Activated B cell treated with CpG ODN at 0.5 μM for 24 hours (primary cell): ENCODE measurements at regions not wholly inside any gene's neighbourhood (a gene's known extent, or its start where the extent isn't known, plus 50 kb on each side); places are given as distances from the start of the nearest gene placed in this dataset.
"Not testable (repeated sequence)": the region's sequence is repeated elsewhere in the genome, so short reads cannot be mapped to it uniquely, and the experiment has no call there.

Source experiments
- ATAC-seq: fragments of 200-7000 bp; cut with Tn5 transposase; one replicate; pipeline ENCODE4 v1.10.0; 2021; ENCODE audit warnings: low read depth, mild to moderate bottlenecking, moderate library complexity
- CTCF ChIA-PET: fragments of 350-600 bp; sonication (Branson Sonifier 250); formaldehyde crosslinking; loops from one replicate; lab custom pipeline; 2021; ENCODE audit warnings: antibody characterized with exemption; lab: Charles Lee
- POLR2A ChIA-PET: fragments of 350-600 bp; sonication (Branson Sonifier 250); formaldehyde crosslinking; loops from one replicate; lab custom pipeline; 2021; ENCODE audit warnings: antibody characterized with exemption; lab: Charles Lee
- DNase-seq: peaks from one replicate; pipeline ENCODE4 v3.0.0; 2022
- H3K27ac Mint-ChIP-seq: one replicate; pipeline ENCODE4 v1.8.0; 2020; ENCODE audit warnings: mixed read lengths
- H3K27me3 Mint-ChIP-seq: one replicate; pipeline ENCODE4 v1.8.0; 2021; ENCODE audit warnings: mixed read lengths
- H3K36me3 Mint-ChIP-seq: one replicate; pipeline ENCODE4 v1.8.0; 2021; ENCODE audit warnings: low read depth, mixed read lengths
- H3K4me1 Mint-ChIP-seq: one replicate; pipeline ENCODE4 v1.8.0; 2021; ENCODE audit warnings: mixed read lengths
- H3K4me3 Mint-ChIP-seq: one replicate; pipeline ENCODE4 v1.8.0; 2020; ENCODE audit warnings: mild to moderate bottlenecking, mixed read lengths
- H3K9me3 Mint-ChIP-seq: one replicate; pipeline ENCODE4 v1.8.0; 2020; ENCODE audit warnings: mixed read lengths
- intact Hi-C: fragments of 100-400 bp; cut with micrococcal nuclease; formaldehyde crosslinking; loops from one replicate; pipeline ENCODE4 v1.15.1; 2024
- TF ChIP-seq, protein P1 (sequence below): fragments of 200-600 bp; IDR thresholded peaks from one replicate; pipeline ENCODE4 v1.8.0; 2022; ENCODE audit warnings: antibody characterized with exemption, mild to moderate bottlenecking

DNA sequence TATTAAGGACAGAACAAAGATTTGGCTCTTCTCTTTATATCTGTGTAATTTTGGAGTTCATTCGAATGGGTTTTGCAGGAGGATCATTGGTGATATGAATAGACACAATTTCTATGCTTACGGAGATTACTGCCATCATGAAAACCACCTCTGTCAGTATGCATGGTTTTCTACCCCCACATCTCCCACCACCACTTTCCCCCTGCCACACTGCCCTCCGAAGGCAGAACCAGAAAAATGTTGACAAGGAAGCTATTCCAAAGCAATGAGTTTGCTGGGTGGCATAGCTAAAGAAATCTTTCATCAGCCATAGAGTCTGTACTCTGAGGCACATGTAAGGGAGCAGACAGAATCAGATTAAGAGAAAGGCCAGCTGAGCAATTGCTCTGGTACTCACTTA lies 567.3 kb upstream of the ACTRT1 start:
- intact Hi-C loops = no loop called here
- no peak overlapping the region for H3K4me3 Mint-ChIP-seq
- CTCF ChIA-PET = no interaction called here

DNA sequence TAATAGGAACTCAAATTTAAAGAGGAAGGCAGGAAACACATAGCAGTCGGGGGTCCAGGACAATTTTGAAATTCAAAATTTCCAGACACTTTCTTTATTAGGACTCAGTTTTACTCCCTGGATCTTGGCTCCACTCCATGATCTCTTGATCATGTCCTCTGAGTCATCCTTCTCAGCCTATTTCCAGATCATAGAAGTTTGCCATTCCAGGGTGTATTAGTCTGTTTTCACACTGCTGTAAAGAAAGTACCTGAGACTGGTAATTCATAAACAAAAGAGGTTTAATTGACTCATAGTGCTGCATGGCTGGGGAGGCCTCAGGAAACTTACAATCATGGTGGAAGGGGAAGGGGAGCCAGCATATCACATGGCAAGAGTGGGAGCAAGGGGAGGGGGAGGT lies 564.7 kb upstream of the ACTRT1 start:
- Mint-ChIP-seq H3K9me3 (no peaks in the 10 kb centered on the region), H3K27me3 (no peaks in the 10 kb centered on the region), H3K4me1 (no peaks in the 10 kb centered on the region), H3K36me3 (no peaks in the 10 kb centered on the region), H3K27ac (no peak overlapping the region), H3K4me3 (no peak overlapping the region)
- intact Hi-C loops = no loop called here
- no peak for DNase-seq
- POLR2A ChIA-PET = no interaction called here
- TF ChIP-seq, protein P1, sequence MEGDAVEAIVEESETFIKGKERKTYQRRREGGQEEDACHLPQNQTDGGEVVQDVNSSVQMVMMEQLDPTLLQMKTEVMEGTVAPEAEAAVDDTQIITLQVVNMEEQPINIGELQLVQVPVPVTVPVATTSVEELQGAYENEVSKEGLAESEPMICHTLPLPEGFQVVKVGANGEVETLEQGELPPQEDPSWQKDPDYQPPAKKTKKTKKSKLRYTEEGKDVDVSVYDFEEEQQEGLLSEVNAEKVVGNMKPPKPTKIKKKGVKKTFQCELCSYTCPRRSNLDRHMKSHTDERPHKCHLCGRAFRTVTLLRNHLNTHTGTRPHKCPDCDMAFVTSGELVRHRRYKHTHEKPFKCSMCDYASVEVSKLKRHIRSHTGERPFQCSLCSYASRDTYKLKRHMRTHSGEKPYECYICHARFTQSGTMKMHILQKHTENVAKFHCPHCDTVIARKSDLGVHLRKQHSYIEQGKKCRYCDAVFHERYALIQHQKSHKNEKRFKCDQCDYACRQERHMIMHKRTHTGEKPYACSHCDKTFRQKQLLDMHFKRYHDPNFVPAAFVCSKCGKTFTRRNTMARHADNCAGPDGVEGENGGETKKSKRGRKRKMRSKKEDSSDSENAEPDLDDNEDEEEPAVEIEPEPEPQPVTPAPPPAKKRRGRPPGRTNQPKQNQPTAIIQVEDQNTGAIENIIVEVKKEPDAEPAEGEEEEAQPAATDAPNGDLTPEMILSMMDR = no peak
- CTCF ChIA-PET = no interaction called here
- ATAC-seq = no peak

More for the DNA sequence above, 567.3 kb upstream of the ACTRT1 start:
- no peak for ATAC-seq
- Mint-ChIP-seq H3K27ac (no peak overlapping the region), H3K9me3 (no peaks in the 10 kb centered on the region), H3K27me3 (no peaks in the 10 kb centered on the region), H3K36me3 (no peaks in the 10 kb centered on the region), H3K4me1 (no peaks in the 10 kb centered on the region)
- TF ChIP-seq, protein P1 = no peak
- no peak for DNase-seq
- POLR2A ChIA-PET = no interaction called here

GRCh38 chrX:128606817-128607216 lies 554.6 kb upstream of the ACTRT1 start:
- intact Hi-C loops, CTCF ChIA-PET, H3K4me3 Mint-ChIP-seq, DNase-seq, H3K4me1 Mint-ChIP-seq, ATAC-seq, H3K27me3 Mint-ChIP-seq, H3K27ac Mint-ChIP-seq, H3K9me3 Mint-ChIP-seq, H3K36me3 Mint-ChIP-seq, POLR2A ChIA-PET: not testable (repeated sequence)

DNA sequence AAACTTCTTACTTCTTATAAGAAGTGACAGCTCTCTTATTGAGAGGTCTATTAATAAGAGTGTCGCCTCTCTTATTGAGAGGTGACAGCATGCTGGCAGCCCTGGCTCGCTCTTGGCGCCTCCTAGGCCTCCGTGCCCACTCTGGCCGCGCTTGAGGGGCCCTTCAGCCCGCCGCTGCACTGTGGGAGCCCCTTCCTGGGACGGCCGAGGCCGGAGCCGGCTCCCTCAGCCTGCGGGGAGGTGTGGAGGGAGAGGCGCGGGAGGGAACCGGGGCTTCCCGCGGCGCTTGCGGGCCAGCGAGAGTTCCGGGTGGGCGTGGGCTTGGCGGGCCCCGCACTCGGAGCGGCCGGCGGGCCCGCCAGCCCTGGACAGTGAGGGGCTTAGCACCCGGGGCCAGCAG lies 554.2 kb upstream of the ACTRT1 start:
- H3K9me3 Mint-ChIP-seq, intact Hi-C loops, CTCF ChIA-PET, H3K27me3 Mint-ChIP-seq, DNase-seq, POLR2A ChIA-PET, H3K4me3 Mint-ChIP-seq, H3K4me1 Mint-ChIP-seq, H3K36me3 Mint-ChIP-seq, H3K27ac Mint-ChIP-seq, ATAC-seq: not testable (repeated sequence)

DNA sequence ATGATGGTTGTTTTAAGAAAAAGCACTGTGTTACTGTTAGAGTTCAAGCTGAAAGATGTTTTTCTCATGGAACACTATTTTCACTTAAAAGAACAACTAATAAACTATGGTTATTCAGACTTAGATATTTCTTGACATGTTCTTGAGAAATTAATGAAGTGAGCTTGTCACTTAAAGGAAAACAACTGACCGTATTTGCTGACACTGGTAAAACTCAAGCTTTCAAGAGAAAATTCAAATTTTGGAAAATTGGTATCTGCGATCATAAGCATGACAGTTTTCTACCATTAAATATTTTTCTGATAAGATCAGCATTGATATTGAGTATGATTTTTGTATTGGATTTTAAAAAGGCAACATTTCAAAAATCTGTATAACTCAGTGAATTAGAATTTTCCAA lies 549.5 kb upstream of the ACTRT1 start:
- ChIA-PET CTCF (no interaction called here), POLR2A (no interaction called here)
- Mint-ChIP-seq H3K27ac (no peak overlapping the region), H3K36me3 (no peaks in the 10 kb centered on the region), H3K4me1 (no peaks in the 10 kb centered on the region), H3K27me3 (no peaks in the 10 kb centered on the region), H3K9me3 (no peaks in the 10 kb centered on the region), H3K4me3 (no peak overlapping the region)
- TF ChIP-seq, protein P1 = no peak
- no peak for ATAC-seq
- intact Hi-C loops = no loop called here
- no peak for DNase-seq

- H3K27me3 Mint-ChIP-seq = no peaks in the 10 kb centered on the region
- no peaks in the 10 kb centered on the region for H3K36me3 Mint-ChIP-seq
- POLR2A ChIA-PET = no interaction called here
- ATAC-seq = no peak
- no peak for DNase-seq
- no peak overlapping the region for H3K27ac Mint-ChIP-seq
- TF ChIP-seq, protein P1 = no peak
- intact Hi-C loops = no loop called here
- H3K4me3 Mint-ChIP-seq = no peak overlapping the region
- CTCF ChIA-PET = no interaction called here
- no peaks in the 10 kb centered on the region for H3K9me3 Mint-ChIP-seq
- no peaks in the 10 kb centered on the region for H3K4me1 Mint-ChIP-seq
Measured at GRCh38 chrX:128599632-128600031, 547.4 kb upstream of the ACTRT1 start.
